ENCODE measurements at regions not wholly inside any gene's neighbourhood (a gene's known extent, or its start where the extent isn't known, plus 50 kb on each side); places are given as distances from the start of the nearest gene placed in this dataset.

DNA sequence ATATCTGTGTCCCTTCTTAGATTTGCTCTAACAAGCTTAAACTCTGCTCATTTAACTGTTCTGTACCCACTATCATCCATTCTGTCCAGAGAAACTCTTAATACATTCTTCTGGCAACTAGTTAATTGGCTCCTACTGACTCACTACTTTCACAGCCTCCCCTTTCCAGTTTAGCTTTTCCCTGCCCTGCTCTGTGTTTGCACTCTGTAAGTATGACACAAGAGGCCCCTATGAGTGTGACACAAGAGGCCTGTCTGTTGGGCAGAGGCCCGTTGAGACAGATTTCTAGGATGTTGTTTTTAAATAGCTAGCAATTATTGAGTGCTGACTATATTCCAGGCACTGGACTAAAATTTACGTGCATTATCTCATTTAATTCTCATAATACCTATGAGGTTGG is 246.0 kb upstream of the DAAM1 start:
- TF ChIP-seq, protein P1, sequence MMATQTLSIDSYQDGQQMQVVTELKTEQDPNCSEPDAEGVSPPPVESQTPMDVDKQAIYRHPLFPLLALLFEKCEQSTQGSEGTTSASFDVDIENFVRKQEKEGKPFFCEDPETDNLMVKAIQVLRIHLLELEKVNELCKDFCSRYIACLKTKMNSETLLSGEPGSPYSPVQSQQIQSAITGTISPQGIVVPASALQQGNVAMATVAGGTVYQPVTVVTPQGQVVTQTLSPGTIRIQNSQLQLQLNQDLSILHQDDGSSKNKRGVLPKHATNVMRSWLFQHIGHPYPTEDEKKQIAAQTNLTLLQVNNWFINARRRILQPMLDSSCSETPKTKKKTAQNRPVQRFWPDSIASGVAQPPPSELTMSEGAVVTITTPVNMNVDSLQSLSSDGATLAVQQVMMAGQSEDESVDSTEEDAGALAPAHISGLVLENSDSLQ (IDR thresholded peaks at IDR 0.05), result no peak
- TF ChIP-seq, protein P2, sequence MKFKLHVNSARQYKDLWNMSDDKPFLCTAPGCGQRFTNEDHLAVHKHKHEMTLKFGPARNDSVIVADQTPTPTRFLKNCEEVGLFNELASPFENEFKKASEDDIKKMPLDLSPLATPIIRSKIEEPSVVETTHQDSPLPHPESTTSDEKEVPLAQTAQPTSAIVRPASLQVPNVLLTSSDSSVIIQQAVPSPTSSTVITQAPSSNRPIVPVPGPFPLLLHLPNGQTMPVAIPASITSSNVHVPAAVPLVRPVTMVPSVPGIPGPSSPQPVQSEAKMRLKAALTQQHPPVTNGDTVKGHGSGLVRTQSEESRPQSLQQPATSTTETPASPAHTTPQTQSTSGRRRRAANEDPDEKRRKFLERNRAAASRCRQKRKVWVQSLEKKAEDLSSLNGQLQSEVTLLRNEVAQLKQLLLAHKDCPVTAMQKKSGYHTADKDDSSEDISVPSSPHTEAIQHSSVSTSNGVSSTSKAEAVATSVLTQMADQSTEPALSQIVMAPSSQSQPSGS (IDR thresholded peaks at IDR 0.05; ENCODE audit: low read length), result no peak
- TF ChIP-seq SUZ12 (IDR thresholded peaks at IDR 0.05; ENCODE audit: unreplicated experiment), result no peak
- TF ChIP-seq CREB1 (IDR thresholded peaks at IDR 0.05; ENCODE audit: low read depth), result no peak
- TF ChIP-seq BRCA1 (IDR thresholded peaks at IDR 0.05; ENCODE audit: low read depth, low read length), result no peak
- TF ChIP-seq IKZF2 (IDR thresholded peaks at IDR 0.05), result no peak
- no peak for TF ChIP-seq RBBP5 (conservative IDR thresholded peaks at IDR 0.05)
- no peak for TF ChIP-seq SUPT20H (IDR thresholded peaks at IDR 0.05; ENCODE audit: borderline replicate concordance, control insufficient read depth, low read depth, low read length)
- TF ChIP-seq RELA (IDR thresholded peaks at IDR 0.05; ENCODE audit: borderline replicate concordance, partially characterized antibody), result no peak
- no peak for TF ChIP-seq NFYA (IDR thresholded peaks at IDR 0.05; ENCODE audit: borderline replicate concordance, low read depth, low read length)
- ATAC-seq (peak; percentile 33; the same call in 2 of the 3 replicates), FAIRE-seq (no peak), DNase-seq (ENCODE audit: low read depth, low spot score) (no peak)
- in situ Hi-C loops (cut with MboI), result no loop called here
- Histone ChIP-seq H2AFZ (ENCODE audit: control insufficient read depth, low read depth, low read length) (no peak overlapping the region), H3K4me2 (ENCODE audit: control insufficient read depth, insufficient read depth) (no peak overlapping the region), H3K27ac (ENCODE audit: control insufficient read depth, insufficient read depth) (no peak overlapping the region), H3K9ac (ENCODE audit: control insufficient read depth, insufficient read depth, low read length) (no peak overlapping the region), H3K27me3 (replicated peaks in 1 of 2; ENCODE audit: control insufficient read depth in 2 of 2, insufficient read depth in 2 of 2, low read length in 1 of 2) (no peaks in the 10 kb centered on the region), H3K36me3 (ENCODE audit: control insufficient read depth in 2 of 2, insufficient read depth in 2 of 2, low read length in 1 of 2) (no peaks in the 10 kb centered on the region), H3K79me2 (ENCODE audit: control insufficient read depth, insufficient read depth, low read length) (no peaks in the 10 kb centered on the region), H4K20me1 (ENCODE audit: control insufficient read depth, insufficient read depth) (no peaks in the 10 kb centered on the region), H3K4me1 (ENCODE audit: control insufficient read depth, insufficient read depth, low read length) (no peaks in the 10 kb centered on the region; the same call in 1 of the 2 replicates), H3K9me3 (replicated peaks; ENCODE audit: control insufficient read depth, insufficient read depth, low read length) (no peaks in the 10 kb centered on the region; the same call in 2 of the 3 replicates), H3K4me3 (no peak overlapping the region)
- ChIA-PET RAD21 (ENCODE audit: unreplicated experiment) (interaction anchor here (1.8 to 2.3 kb wide), 2 partner anchors 15 to 27 kb away, joined by 5 to 9 read pairs; no protein-coding TSS in a partner anchor), CTCF (interaction anchor here (0.6 to 1.9 kb wide), 5 partner anchors 13 to 147 kb away, joined by 3 to 7 read pairs (median 5); no protein-coding TSS in a partner anchor), POLR2A (interaction anchor here (1.2 to 1.5 kb wide), 2 partner anchors 12 to 31 kb away, joined by 3 to 4 read pairs; no protein-coding TSS in a partner anchor), SMC1A (ENCODE audit: uncharacterized antibody, unreplicated experiment) (interaction anchor here (0.6 to 2.4 kb wide), 14 partner anchors 8 to 279 kb away, joined by 3 to 13 read pairs (median 4); no protein-coding TSS in a partner anchor)
- intact Hi-C loops (cut with micrococcal nuclease; ENCODE audit: unreplicated experiment), result no loop called here
- 15% methylated on average over 2 of the region's 2 CpGs for WGBS (ENCODE audit: insufficient coverage, insufficient replicate concordance, low lambda C conversion rate, missing lambda C conversion rate)
- no TSS peak for BruUV-seq (replicated peaks)

All from GM12878 (cell line).